Femur (tissue), 1 donor: ENCODE measurements at regions not wholly inside any gene's neighbourhood (a gene's known extent, or its start where the extent isn't known, plus 50 kb on each side); places are given as distances from the start of the nearest gene placed in this dataset.

ENCODE experiments used
- DNase-seq: peaks from one replicate; pipeline ENCODE4 v3.0.0-alpha.2; 2017

DNA sequence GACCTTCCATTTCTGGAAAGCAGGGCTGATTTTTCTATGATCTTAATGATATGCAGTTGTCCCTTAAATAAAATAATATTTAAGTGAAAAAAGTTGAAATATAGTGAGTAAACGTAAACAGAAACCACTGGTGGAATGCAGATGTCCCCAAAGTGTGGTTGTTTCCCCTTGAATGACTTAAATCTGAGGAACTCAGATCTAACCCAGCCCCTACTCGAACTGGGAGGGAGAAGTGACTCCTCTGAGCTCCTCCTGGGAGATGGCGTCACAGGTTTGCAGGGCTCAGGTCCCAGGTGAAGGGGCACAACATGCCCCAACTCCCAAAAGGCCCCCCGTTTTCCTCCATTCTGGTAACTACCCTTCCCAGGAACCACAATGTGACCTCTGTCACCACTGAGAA, 142.8 kb downstream of the IRF8 start:
- peak; percentile 8 for DNase-seq

DNA sequence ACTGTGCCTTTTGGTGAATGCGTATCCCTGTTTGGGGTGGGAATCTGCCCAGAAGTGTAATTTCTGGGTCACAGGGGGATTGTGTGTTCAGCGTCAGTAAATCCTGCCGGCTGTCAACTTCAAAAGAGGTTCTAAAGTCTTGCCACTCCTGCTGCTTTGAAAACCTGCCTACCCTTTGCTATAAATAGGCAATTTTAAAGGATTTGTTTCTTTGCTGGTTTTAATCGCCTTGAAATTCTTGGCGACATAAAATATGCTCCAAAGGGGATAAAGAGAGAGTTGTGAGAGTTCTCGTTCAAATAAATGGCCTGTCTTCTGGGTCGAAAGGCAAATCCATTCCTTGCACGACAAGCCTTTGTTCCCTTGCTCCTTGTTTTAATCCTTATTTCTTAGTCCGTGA, 143.4 kb downstream of the IRF8 start:
- peak; percentile 5 for DNase-seq

DNA sequence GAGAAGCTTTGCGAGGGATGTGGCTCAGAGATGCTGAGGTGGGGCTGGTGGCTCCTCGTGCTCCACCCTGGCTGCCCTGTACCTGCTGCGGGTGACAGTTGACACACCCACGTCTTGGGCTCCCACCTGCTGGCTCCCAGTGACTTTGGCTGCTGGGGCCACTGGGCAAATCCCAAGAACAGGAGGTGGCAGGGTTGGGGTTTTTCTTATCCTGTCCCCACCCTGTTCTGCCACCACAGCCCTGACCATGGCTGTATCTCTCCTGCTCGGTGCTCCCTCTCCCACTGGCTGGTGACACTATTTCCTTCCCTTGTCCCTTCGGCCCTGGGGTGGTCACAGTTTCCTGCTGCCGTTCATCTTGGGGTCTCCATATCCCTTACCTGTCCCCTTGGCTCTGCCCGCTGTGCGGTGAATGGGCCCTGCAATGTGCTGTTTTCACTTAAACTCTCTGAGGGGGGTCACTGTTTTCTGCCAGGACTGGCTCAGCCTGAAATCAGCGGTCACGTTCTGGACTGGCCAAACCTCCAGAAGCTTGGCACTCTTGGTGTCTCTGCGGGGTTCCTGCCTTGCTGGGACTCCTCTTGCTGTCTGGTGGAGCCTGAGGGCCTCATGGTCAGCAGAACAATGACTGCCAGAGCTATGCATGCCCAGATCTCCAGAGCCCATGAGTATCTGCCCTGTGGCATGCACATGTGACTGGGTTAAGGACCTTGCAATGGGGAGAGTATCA, 144.2 kb downstream of the IRF8 start:
- DNase-seq: peak; percentile 11

GRCh38 chr16:86044241-86044671, 145.3 kb downstream of the IRF8 start:
- DNase-seq: no peak

GRCh38 chr16:86044881-86045590, 146.1 kb downstream of the IRF8 start:
- no peak for DNase-seq

DNA sequence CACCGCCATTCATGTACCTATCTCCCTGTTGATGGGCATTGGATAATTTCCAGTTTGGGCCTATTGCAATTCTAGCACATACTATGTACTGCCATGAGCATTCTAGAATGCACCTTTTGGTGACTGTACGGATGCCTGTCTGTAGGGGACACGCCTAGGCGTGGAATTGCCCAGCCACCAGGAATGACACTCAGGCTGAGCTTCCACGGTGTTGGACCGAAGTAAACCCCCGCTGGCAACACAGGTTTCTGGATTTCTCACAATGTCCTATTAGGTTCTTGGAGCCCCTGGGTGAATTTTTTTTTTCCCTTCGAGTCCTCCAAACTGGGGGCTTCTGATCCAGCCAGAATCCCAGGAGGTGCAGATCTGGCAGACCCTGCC, 146.6 kb downstream of the IRF8 start:
- no peak for DNase-seq

- DNase-seq: no peak
Observed at GRCh38 chr16:86046026-86046425, 147.1 kb downstream of the IRF8 start.

DNA sequence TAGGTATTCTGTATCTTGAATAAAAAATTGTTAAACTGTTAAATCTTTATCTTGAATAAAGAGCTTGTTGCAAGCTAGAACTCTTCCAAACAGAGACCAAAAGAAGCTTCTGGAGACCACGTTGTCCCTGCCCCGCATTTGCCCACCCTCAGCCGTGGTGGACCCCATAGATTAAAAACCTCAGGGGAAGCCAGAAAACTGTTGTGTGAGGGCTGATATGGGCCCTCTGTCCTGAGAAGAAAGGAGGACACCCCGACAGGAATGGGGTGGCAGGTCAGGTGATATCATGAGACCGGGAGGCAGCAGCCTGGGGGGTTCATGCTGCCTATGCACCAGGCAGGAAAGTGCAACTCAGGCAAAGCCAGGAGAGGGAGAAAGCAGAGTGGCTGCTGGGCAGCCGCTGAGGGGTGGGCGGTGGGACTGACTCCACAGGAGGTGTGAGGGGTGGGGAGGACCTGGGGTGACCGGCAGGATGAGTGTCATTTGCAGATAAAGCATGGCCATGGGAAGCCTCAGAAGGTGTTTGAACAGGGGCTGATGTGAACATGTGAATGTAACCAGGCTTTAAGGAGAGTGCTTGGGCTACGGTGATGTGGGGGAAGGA, 147.8 kb downstream of the IRF8 start:
- DNase-seq: no peak

- DNase-seq: peak; percentile 10
Observed at GRCh38 chr16:86048221-86048620, 149.3 kb downstream of the IRF8 start.

GRCh38 chr16:86048882-86049585, 150.1 kb downstream of the IRF8 start:
- peak; percentile 11 for DNase-seq

DNA sequence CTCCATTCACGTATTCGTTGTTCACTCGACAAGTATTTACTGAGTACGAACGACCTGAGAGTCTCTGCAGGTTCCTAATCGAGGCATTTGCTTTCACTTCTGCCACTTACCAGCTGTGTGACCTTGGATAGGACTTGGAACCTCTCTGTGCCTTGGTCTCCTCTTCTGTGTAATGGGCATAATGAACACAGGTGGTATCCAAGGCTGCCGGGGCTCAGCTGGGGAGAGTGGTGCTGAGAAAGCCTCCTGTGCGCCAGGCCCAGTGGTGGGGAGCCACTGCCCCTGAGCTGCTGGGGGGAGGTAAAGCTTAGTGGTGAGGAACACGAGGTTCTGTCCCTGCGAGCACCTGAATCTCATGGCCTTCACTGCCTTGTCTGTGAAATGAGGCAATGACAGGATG, 150.7 kb downstream of the IRF8 start:
- DNase-seq: no peak

DNA sequence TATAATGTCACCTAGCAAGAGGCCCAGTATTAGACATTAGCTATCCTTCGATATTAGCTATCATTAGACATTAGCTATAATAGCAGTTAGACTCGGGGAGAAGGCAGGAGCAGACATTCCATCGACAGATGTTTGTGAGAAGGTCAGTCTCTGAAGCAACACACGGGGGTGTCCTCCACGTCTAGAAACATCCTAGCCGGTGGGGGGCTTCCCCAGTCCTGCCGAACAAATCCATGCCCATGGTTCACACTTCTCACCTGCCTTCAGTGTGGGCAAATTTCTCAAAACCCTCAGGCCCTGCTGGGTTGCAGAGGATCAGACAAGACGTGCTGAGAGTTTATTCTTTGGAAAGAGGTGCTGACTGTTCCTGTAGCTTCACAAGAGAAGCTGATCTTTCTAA, 151.1 kb downstream of the IRF8 start:
- DNase-seq: no peak

GRCh38 chr16:86050591-86051367, 151.8 kb downstream of the IRF8 start:
- no peak for DNase-seq

GRCh38 chr16:86051368-86052114, 152.6 kb downstream of the IRF8 start:
- DNase-seq: peak; percentile 51

GRCh38 chr16:86052115-86052670, 153.2 kb downstream of the IRF8 start:
- no peak for DNase-seq

- no peak for DNase-seq
Observed at GRCh38 chr16:86052926-86053325, 154.0 kb downstream of the IRF8 start.

DNA sequence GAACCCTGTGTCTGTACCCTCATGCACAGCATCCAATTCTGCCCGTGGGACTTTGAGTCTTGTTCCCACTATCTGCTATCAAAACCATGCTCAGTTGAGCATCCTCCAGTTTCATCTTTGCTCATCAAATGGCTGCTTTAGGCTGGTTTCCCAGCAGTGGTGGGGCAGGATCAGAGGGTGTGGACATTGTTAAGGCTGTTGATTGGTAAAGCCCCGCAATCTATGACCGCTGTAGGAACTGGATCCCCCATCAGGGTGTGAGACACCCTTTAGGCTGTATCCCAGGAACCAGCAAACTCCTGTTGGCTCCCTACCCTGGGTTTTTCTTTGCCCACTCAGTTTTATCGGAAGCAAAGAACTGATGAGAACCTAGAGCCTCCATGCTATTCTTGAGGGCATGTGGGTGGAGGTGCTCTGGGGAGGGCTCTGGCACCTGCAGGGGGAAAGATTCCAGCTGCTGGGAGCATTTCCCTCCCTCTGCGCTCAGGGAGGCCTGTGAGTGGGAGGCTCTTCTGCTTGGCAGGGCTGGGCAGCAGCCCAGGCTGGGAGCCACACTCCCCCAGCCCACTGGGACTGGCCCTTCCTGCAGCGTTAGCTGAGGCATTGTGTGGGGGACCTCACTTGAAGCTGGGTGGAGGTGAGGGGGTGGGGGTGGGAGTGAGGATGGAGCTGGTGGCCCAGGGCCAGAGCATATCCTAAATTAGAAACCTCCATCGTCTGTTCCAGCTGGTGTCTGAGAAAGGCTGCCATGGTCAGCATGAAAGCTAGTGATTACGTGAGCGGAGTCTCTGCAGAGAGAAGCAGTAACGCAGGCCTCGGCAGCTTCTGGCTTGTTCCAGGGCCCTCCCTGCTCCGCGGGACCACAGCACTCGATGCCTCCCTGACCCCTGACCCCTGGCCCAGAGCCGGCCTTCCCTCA, 160.6 kb downstream of the IRF8 start:
- peak; percentile 67 for DNase-seq

DNA sequence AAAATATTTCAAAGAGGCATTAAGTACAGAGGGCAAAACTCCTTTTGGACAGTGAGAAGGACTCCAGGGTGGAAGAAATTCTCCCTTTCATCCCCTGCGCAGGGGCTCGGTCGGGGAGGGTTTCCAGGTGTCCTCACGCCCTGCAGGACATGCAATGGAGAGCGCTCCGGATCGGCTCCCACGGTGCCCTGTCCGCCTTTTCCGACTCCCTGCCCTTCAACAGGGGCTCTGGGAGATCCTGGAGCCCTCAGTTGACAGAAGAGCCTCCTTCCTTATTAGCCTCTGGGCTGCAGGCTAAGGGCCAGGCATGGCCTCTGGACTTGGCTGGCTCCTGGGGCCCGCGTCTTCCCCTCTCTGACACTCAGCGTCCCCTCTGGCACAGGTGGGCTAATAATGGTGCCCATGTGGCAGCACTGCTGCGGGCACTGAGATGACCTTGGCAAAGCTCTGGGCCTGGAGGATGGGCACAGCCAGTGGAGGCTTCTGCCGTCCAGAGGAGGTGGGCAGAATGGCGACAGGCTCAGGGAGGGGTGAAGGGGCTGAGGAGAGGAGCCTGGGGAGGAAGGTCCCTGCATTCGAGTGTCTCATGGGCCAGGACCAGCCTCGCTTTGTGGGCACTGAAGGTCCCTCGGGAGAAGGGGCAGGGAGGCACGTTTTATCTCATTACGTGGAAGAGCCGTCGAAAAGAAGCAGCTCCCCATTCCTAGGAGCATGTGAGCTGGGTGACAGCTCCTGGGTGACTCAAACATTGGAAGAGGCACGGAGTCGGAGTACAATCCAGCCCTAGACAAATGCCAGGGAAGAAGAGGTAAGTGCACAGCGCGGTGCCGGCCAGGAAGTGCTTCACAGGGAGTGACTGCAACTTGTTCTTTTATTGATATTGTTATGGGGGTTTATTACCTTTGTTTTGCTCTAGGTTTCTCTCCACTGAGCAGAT, 161.7 kb downstream of the IRF8 start:
- DNase-seq: no peak

DNA sequence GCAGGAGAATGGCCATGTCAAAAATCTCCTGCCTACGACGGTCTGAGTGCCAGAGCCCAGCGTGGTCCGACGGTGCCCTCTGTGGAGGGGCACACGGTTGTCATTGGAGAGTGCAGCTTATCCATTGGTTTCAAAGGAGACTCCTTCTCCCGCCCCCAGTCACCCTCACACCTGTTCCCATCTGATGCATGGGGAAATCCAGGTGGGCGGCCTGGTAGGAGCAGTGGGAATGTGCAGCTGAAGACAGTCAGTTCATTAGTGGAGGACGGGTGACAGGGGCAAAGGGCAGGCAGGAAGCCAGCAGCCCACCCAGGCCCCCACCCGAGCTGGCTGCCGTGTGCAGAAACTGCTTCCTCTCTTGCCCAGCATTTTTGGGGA, 162.3 kb downstream of the IRF8 start:
- DNase-seq: no peak
